ENCODE measurements at regions not wholly inside any gene's neighbourhood (a gene's known extent, or its start where the extent isn't known, plus 50 kb on each side); places are given as distances from the start of the nearest gene placed in this dataset.

GRCh38 chr13:84867246-84867645 lies 932.0 kb downstream of the SLITRK6 start:
- TF ChIP-seq CTCF (conservative IDR thresholded peaks at IDR 0.05) (no peak), EZH2 (IDR thresholded peaks at IDR 0.05; ENCODE audit: low read depth) (no peak)
- Histone ChIP-seq H3K9me3 (ENCODE audit: insufficient read depth, low read depth) (no peaks in the 10 kb centered on the region), H3K27ac (no peak overlapping the region), H3K79me2 (ENCODE audit: low read depth) (no peaks in the 10 kb centered on the region), H3F3A (ENCODE audit: insufficient read depth, low read depth) (no peaks in the 10 kb centered on the region), H3K4me1 (replicated peaks; ENCODE audit: insufficient read depth) (no peaks in the 10 kb centered on the region), H3K27me3 (ENCODE audit: insufficient read depth, low read depth) (no peaks in the 10 kb centered on the region), H3K36me3 (ENCODE audit: low read depth) (no peaks in the 10 kb centered on the region), H2AFZ (peak overlapping the region; percentile 44; the same call in 1 of the 2 replicates), H3K4me3 (no peak overlapping the region), H3K4me2 (no peak overlapping the region), H4K20me1 (ENCODE audit: insufficient read depth) (no peaks in the 10 kb centered on the region; the same call in 1 of the 2 replicates), H3K9me2 (ENCODE audit: insufficient read depth) (no peaks in the 10 kb centered on the region)
- no TSS peak for BruUV-seq (replicated peaks)
- no peak for DNase-seq
- ChIA-PET POLR2A (ENCODE audit: unreplicated experiment) (no interaction called here), CTCF (interaction anchor here (0.7 kb wide), 1 partner anchor 23 kb away, joined by 3 read pairs; no protein-coding TSS in a partner anchor)
- intact Hi-C loops (cut with micrococcal nuclease; ENCODE audit: unreplicated experiment): no loop called here

- Histone ChIP-seq H3K79me2 (ENCODE audit: low read depth) (no peaks in the 10 kb centered on the region), H3F3A (ENCODE audit: insufficient read depth, low read depth) (no peaks in the 10 kb centered on the region), H3K27ac (no peak overlapping the region), H2AFZ (no peak overlapping the region), H3K4me2 (no peak overlapping the region), H3K36me3 (ENCODE audit: low read depth) (no peaks in the 10 kb centered on the region), H3K9me2 (ENCODE audit: insufficient read depth) (no peaks in the 10 kb centered on the region), H3K4me1 (replicated peaks; ENCODE audit: insufficient read depth) (no peaks in the 10 kb centered on the region), H3K27me3 (ENCODE audit: insufficient read depth, low read depth) (no peaks in the 10 kb centered on the region), H4K20me1 (ENCODE audit: insufficient read depth) (no peaks in the 10 kb centered on the region; the same call in 1 of the 2 replicates), H3K9me3 (ENCODE audit: insufficient read depth, low read depth) (no peaks in the 10 kb centered on the region), H3K4me3 (no peak overlapping the region)
- intact Hi-C loops (cut with micrococcal nuclease; ENCODE audit: unreplicated experiment): no loop called here
- no peak for TF ChIP-seq EZH2 (IDR thresholded peaks at IDR 0.05; ENCODE audit: low read depth)
- TF ChIP-seq CTCF (conservative IDR thresholded peaks at IDR 0.05): no peak
- DNase-seq: peak in 1 of 2 experiments; percentile 22
- CTCF ChIA-PET: interaction anchor here (0.7 kb wide), 1 partner anchor 33 kb away, joined by 3 read pairs; no protein-coding TSS in a partner anchor
- POLR2A ChIA-PET (ENCODE audit: unreplicated experiment): no interaction called here
- no TSS peak for BruUV-seq (replicated peaks)
Measured at GRCh38 chr13:84865783-84866221, 933.4 kb downstream of the SLITRK6 start.

GRCh38 chr13:84864341-84864740 lies 934.9 kb downstream of the SLITRK6 start:
- no peak for TF ChIP-seq CTCF (conservative IDR thresholded peaks at IDR 0.05)
- no peak for TF ChIP-seq EZH2 (IDR thresholded peaks at IDR 0.05; ENCODE audit: low read depth)
- intact Hi-C loops (cut with micrococcal nuclease; ENCODE audit: unreplicated experiment): no loop called here
- H3F3A ChIP-seq (ENCODE audit: insufficient read depth, low read depth): no peaks in the 10 kb centered on the region
- no peaks in the 10 kb centered on the region for H3K4me1 ChIP-seq (replicated peaks; ENCODE audit: insufficient read depth)
- no peak overlapping the region for H3K27ac ChIP-seq
- H3K27me3 ChIP-seq (ENCODE audit: insufficient read depth, low read depth): no peaks in the 10 kb centered on the region
- ChIA-PET POLR2A (ENCODE audit: unreplicated experiment) (no interaction called here), CTCF (no interaction called here)
- no peak for DNase-seq
- H3K4me2 ChIP-seq: no peak overlapping the region
- no peaks in the 10 kb centered on the region for H3K9me2 ChIP-seq (ENCODE audit: insufficient read depth)
- no peak overlapping the region for H3K4me3 ChIP-seq
- H2AFZ ChIP-seq: no peak overlapping the region
- H4K20me1 ChIP-seq (ENCODE audit: insufficient read depth): no peaks in the 10 kb centered on the region; the same call in 1 of the 2 replicates
- H3K9me3 ChIP-seq (ENCODE audit: insufficient read depth, low read depth): no peaks in the 10 kb centered on the region
- no peaks in the 10 kb centered on the region for H3K79me2 ChIP-seq (ENCODE audit: low read depth)
- H3K36me3 ChIP-seq (ENCODE audit: low read depth): no peaks in the 10 kb centered on the region
- no TSS peak for BruUV-seq (replicated peaks)

Data from PC-9 (cell line).